Stimulated activated naive CD8-positive, alpha-beta T cell treated with anti-CD3 and anti-CD28 coated beads, Interleukin-15, amount 100 ng/mL, for 72 hours (primary cell): ENCODE measurements at regions not wholly inside any gene's neighbourhood (a gene's known extent, or its start where the extent isn't known, plus 50 kb on each side); places are given as distances from the start of the nearest gene placed in this dataset.
A peak's percentile ranks its signal among the peaks of the same experiment; 100 is the strongest.

Experiments used
- ATAC-seq: fragments of 150-1000 bp; cut with Tn5 transposase; 2 replicates; pipeline ENCODE4 v1.10.0; 2021; ENCODE audit warnings: mild to moderate bottlenecking, moderate library complexity
- DNase-seq, 2 donors: peaks; one replicate each; pipeline ENCODE4 v3.0.0; 2021 to 2022
- H3K27ac Mint-ChIP-seq, 2 donors: one replicate each; pipeline ENCODE4 v1.8.0; 2022; ENCODE audit warnings: mild to moderate bottlenecking in 2 of 2, mixed read lengths in 2 of 2, moderate library complexity in 2 of 2
- H3K27me3 Mint-ChIP-seq: one replicate; pipeline ENCODE4 v1.8.0; 2022; ENCODE audit warnings: mixed read lengths
- H3K4me1 Mint-ChIP-seq: one replicate; pipeline ENCODE4 v1.8.0; 2022; ENCODE audit warnings: mild to moderate bottlenecking, mixed read lengths
- H3K4me3 Mint-ChIP-seq, 2 donors: one replicate each; pipeline ENCODE4 v1.8.0; 2022; ENCODE audit warnings: mild to moderate bottlenecking in 2 of 2, mixed read lengths in 2 of 2, moderate library complexity in 1 of 2
- H3K9me3 Mint-ChIP-seq, 2 donors: one replicate each; pipeline ENCODE4 v1.8.0; 2022; ENCODE audit warnings: mixed read lengths in 2 of 2

DNA sequence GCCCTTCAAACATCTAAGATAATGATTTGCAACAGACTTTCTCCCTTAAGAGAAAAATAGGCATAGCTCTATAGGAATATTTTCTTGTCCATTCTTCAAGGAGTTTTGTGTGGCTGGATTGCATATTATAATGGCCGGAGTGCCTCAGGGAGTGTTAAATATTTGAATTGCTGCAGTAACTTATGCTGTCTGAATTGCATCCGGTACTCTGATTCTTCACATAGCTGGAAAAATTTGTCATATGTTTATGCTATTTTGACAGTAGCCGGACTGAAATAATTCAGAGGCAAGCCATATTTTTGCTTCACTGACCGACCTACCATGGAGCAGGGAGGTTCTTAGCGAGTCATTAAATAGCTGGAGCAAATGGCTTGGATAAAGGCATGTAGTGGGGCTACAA, 621.0 kb downstream of the ACTL7B start:
- Mint-ChIP-seq H3K27me3 (no peaks in the 10 kb centered on the region), H3K27ac (no peak overlapping the region), H3K4me3 (no peak overlapping the region), H3K9me3 (peaks cover 0 to 42% of the 10 kb centered on the region in 2 donors), H3K4me1 (no peaks in the 10 kb centered on the region)
- DNase-seq: no peak
- ATAC-seq: no peak

DNA sequence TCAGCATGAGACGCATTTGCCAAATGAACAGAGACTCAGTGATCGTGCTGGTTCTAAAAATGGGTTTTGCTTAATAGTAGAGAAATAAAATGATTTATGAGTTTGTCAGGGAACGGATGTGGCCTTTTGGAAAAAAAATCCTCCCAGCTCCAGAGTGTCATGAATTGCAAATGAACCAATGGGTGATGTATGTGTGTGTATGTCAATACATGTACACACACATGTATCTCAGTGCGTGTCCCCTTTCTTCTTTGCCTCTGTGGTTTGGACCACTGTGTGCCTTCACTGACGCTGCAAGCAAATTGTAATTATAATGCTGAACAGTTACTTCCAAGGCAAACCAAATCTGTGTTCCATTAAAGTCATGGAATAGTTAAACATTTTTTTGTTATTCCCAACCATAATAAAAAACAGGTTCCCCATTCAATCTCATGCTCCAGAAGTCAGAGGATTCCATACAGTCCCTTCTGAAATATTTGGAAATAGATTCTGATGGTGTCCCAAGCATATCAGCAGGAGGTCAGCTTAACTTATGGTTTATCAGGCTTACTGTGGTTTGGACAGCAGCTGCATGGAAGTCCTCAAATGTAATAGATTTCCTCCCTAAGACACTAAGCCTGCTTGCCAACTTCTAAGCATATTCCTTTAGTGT, 630.5 kb downstream of the ACTL7B start:
- ATAC-seq (no peak), DNase-seq (no peak)
- no peak overlapping the region for H3K27ac Mint-ChIP-seq
- no peak overlapping the region for H3K4me3 Mint-ChIP-seq
- H3K9me3 Mint-ChIP-seq: peaks cover 21 to 30% of the 10 kb centered on the region in 2 donors
- no peaks in the 10 kb centered on the region for H3K4me1 Mint-ChIP-seq
- H3K27me3 Mint-ChIP-seq: no peaks in the 10 kb centered on the region

DNA sequence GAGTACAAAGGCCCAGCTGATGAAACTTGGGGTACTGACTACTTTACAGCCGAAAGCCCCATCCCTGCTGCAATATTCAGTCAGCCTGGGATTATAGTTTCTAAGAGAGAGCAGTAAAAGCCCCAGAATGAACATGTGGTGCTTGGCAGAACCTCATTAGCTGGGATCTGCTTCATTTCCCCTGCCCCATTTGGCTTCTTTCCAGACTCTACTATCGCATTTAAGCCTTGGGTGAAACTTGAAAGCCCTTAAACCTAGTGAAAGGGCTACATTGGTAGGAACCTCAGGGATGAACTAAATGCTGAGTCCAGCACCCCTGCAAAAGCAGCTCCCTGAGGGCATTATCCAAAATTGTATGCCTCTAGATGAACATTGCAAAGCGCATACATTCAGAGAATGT, 631.1 kb downstream of the ACTL7B start:
- Mint-ChIP-seq H3K27ac (no peak overlapping the region), H3K4me1 (no peaks in the 10 kb centered on the region), H3K4me3 (no peak overlapping the region), H3K27me3 (no peaks in the 10 kb centered on the region), H3K9me3 (peaks cover 25 to 35% of the 10 kb centered on the region in 2 donors)
- no peak for ATAC-seq
- no peak for DNase-seq

DNA sequence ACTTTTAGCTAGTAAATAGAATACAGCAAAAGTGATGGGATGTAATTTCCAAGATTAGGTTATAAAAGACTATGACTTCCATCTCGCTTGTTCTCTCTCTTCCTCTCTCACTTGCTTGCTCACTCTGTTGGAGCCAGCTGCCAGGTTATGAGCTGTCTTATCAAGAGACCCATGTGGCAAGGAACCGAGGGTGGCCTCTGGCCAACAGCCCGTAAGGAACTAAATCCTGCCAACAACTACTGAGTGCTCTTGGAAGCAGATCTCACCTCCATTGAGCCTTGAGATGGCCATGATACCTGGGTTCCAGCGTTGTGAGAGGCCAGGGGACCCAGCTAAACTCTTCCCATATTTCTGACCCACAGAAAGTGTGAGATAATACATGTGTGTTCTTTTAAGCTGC, 636.1 kb downstream of the ACTL7B start:
- no peak overlapping the region for H3K27ac Mint-ChIP-seq
- ATAC-seq (no peak), DNase-seq (no peak)
- no peaks in the 10 kb centered on the region for H3K27me3 Mint-ChIP-seq
- peaks cover 22 to 29% of the 10 kb centered on the region in 2 donors for H3K9me3 Mint-ChIP-seq
- no peaks in the 10 kb centered on the region for H3K4me1 Mint-ChIP-seq
- no peak overlapping the region for H3K4me3 Mint-ChIP-seq

DNA sequence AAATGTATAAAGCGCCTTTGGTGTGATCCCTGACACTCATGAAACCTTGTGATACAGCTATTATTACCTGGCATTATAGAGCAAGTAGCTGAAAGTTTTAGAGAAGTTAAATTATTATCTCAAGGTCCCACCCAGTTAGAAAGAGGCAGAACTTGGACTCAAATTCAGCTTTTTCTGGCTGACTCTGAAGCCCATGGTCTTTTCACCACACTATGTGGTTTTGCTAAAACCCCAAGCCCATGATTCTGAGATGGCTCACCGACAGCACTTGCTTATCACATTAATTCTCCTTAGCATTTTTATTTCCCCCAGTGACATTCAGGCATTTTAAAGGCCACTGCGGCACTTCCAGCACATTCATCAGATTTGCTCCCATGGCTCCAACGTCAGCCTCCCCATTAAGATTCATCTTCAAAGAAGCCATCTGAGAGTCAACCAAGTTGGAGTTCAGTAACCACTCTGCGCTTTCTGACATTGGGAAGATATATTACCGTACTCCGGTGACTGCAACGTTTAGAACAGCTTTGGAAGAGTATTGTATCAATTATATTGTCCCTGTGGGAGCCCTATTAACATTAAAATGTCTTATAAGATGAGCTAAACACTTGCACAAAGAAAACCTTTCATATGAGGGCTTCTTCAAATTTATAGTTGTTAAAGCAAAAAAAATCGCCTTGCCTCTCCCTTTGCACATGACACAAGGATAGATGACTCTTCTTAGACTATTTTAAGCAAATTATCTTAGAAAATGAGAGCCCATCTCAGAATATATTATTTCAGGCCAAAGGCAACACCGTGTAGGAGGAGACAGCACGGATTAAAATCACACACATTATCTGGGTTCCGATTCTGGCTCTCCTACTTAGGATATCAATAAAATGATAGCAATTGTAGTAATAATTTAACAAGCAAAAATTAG, 638.1 kb downstream of the ACTL7B start:
- Mint-ChIP-seq H3K27ac (no peak overlapping the region), H3K9me3 (peaks cover 15 to 19% of the 10 kb centered on the region in 2 donors), H3K4me1 (no peaks in the 10 kb centered on the region), H3K4me3 (no peak overlapping the region), H3K27me3 (no peaks in the 10 kb centered on the region)
- DNase-seq (no peak), ATAC-seq (no peak)

DNA sequence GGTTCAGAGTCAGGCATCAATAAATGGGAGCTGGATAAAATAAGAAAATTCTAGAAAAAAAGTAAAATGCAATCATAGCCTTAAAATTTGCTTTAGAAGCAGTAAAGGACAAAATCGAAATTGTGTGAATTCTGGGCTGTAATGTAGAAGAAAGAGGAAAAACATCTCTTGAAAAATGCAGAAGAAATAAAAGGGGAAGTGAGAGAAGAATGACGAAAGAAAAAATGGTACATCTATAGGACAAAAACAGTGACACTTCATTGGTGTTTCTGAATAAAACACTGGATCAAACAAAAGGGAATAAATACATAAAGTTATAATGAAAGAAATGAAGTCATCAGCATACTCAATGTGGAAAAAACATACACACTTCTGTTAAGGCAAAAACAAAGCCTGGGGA, 642.3 kb downstream of the ACTL7B start:
- no peak for DNase-seq
- Mint-ChIP-seq H3K9me3 (peaks cover 9 to 14% of the 10 kb centered on the region in 2 donors), H3K4me1 (no peaks in the 10 kb centered on the region), H3K27me3 (no peaks in the 10 kb centered on the region), H3K4me3 (no peak overlapping the region), H3K27ac (peak overlapping the region in 1 of 2 donors; percentile 50)
- ATAC-seq: no peak

DNA sequence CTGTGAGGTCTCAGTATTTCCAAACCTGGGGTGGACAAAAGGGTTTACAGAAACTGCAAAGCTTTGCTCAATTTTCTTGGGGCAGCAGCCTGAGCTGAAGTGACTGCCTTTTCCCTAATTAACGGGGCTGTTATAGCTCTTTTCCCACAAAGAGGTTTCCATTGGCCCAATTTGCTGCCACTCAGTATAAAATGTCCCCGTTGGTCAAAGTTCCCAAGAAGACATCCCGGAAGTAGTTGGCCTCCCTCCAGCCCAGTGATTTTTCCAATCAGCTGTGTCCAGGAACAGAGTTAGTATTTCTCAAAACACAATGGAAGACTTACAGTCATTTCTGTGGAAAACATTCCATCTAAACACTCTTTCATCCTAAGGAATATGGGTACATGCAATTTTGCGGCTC, 643.6 kb downstream of the ACTL7B start:
- no peak overlapping the region for H3K4me3 Mint-ChIP-seq
- H3K9me3 Mint-ChIP-seq: peaks cover 9 to 22% of the 10 kb centered on the region in 2 donors
- no peaks in the 10 kb centered on the region for H3K4me1 Mint-ChIP-seq
- ATAC-seq: no peak
- DNase-seq: no peak
- H3K27ac Mint-ChIP-seq: no peak overlapping the region
- no peaks in the 10 kb centered on the region for H3K27me3 Mint-ChIP-seq

DNA sequence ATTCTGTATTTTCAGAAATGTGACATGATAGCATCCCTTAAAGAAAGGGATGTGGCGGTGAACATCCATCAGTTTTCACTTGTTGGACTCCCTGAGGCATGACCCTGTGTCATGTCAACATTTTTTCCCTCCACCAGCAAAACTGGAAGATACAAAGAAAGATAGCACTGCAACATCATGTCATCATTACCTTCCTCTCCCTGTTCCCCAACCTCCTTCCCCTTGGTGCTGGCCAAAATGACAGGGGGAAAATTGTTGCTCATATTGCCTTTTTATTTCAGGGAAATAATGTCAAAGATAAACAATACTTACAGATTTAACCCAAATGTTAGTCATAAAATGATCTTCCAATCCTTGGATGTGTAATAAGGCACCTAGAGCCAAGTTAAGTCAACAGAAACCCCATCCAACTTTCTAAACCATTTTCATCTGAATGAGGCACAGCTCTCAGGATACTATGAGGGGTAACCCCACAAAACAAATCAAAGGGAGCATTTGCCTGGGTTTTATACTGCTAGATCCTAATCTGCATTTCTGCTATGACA, 644.3 kb downstream of the ACTL7B start:
- Mint-ChIP-seq H3K27ac (no peak overlapping the region), H3K4me3 (no peak overlapping the region), H3K4me1 (no peaks in the 10 kb centered on the region), H3K27me3 (no peaks in the 10 kb centered on the region), H3K9me3 (peaks cover 9 to 26% of the 10 kb centered on the region in 2 donors)
- ATAC-seq (no peak), DNase-seq (no peak)

DNA sequence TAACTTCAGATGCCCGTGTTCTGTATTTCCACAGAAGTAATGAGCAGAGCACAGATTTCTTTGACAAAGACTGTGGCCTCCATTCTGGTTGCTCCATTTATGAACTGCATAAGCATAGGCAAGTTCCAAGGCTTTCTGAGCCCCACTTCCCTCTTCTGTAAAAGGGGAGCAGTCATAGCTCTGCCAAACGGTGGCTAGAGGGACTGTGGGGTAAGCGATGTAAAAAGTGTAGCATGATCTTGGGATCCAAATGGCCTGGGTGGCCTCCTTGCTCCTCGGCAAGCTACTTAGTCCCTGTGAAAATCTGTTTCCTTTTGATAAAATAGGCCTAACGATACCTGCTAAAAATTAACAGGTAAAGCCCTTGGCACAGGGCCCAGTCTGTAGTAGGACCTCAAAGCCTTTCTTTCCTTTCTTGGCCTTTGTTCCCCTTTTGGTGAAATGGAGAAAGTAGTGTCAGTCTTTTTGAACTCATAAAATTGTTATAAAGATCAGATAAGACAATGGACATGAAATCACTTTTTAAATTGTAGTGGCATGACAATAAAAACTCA, 646.6 kb downstream of the ACTL7B start:
- H3K9me3 Mint-ChIP-seq: peaks cover 8 to 16% of the 10 kb centered on the region in 2 donors
- no peak for ATAC-seq
- no peaks in the 10 kb centered on the region for H3K27me3 Mint-ChIP-seq
- H3K4me1 Mint-ChIP-seq: no peaks in the 10 kb centered on the region
- no peak overlapping the region for H3K4me3 Mint-ChIP-seq
- DNase-seq: no peak
- no peak overlapping the region for H3K27ac Mint-ChIP-seq

DNA sequence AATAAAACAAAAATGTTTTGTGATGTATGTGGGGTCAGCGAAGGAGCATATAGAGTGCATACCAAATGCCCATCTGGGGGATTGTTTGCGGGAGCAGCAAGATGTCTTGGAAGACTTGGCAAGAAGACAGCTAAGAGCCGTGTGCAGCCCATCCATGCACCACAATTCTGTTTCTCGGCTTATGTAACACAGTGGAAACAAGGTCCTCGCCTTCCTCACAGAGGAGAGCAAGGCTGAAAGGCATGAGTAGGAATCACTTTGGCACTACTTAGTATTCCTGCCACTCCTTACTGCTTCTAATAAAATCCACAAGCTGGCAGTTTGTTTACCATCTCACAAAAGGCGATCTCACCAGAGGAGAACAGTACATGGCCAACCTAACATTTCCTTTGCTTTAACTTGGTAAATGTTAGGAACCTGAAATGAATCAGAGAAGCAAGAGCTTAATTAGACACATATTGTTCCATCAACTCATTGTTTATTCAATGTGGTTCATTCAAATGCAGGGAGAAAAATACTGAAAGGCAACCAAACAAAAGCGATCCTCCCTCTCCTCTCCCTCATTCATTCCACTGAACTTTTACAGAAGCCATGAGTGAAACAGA, 648.1 kb downstream of the ACTL7B start:
- no peak for DNase-seq
- no peak for ATAC-seq
- no peak overlapping the region for H3K27ac Mint-ChIP-seq
- H3K4me3 Mint-ChIP-seq: no peak overlapping the region
- H3K27me3 Mint-ChIP-seq: no peaks in the 10 kb centered on the region
- H3K9me3 Mint-ChIP-seq: peaks cover 15 to 20% of the 10 kb centered on the region in 2 donors
- no peaks in the 10 kb centered on the region for H3K4me1 Mint-ChIP-seq

DNA sequence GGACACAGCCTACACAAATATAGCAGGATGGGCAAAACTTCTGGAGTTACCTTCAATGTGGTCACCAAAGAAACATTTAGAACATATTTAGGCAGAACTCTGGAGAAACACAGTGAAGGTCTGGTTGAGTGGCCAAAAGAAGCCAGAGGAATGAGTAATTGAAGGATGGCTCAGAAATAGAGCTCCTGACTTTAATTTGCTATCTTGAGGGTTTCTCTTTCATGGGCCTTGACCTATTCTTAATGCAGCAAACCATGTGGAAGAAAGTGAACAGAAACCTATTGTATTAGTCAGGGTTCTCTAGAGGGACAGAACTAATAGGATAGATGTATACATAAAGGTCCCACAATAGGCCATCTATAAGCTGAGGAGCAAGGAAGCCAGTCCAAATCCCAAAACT, 650.5 kb downstream of the ACTL7B start:
- DNase-seq: no peak
- H3K27me3 Mint-ChIP-seq: no peaks in the 10 kb centered on the region
- no peak overlapping the region for H3K4me3 Mint-ChIP-seq
- H3K4me1 Mint-ChIP-seq: no peaks in the 10 kb centered on the region
- no peak overlapping the region for H3K27ac Mint-ChIP-seq
- no peak for ATAC-seq
- H3K9me3 Mint-ChIP-seq: peaks cover 34 to 37% of the 10 kb centered on the region in 2 donors

DNA sequence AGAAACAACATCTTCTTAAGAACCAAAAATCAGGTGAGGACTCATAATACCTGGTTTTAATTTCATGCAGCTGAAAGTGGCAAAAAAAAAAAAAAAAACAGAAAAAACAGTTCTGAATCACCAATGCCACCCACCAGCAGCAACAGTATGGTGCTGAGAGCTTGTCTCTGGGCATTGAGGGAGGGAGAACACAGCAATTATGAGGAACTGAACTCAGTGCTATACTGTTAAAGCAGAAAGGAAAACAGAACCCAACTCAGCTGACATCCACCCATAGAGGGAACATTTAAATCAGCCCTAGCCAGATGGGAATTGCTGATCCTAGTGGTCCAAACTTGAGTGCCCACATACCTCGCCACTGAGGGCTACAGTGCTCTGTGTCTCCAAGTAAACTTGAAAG, 657.9 kb downstream of the ACTL7B start:
- Mint-ChIP-seq H3K4me3 (no peak overlapping the region), H3K27me3 (no peaks in the 10 kb centered on the region), H3K4me1 (no peaks in the 10 kb centered on the region), H3K27ac (no peak overlapping the region), H3K9me3 (peaks cover 30 to 42% of the 10 kb centered on the region in 2 donors)
- ATAC-seq: no peak
- DNase-seq: no peak

DNA sequence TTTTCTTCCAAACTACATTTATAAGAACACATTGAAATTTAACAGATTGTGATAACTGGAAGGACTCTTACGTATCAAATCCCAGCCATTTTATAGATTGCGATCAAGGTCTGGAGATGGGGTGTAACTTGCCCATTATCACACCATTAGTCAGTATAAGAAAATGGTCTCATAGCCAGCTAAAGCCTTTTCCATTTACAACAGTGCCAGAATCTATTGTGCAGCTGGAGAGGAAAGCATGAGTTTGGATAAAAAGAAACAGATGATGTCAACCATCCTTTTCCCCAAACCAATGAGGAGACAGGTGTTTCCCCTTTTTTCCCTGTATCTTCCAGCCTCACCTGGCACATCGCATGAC, 658.8 kb downstream of the ACTL7B start:
- no peak for DNase-seq
- no peak overlapping the region for H3K4me3 Mint-ChIP-seq
- no peaks in the 10 kb centered on the region for H3K4me1 Mint-ChIP-seq
- no peak overlapping the region for H3K27ac Mint-ChIP-seq
- ATAC-seq: no peak
- H3K9me3 Mint-ChIP-seq: peaks cover 23 to 41% of the 10 kb centered on the region in 2 donors
- no peaks in the 10 kb centered on the region for H3K27me3 Mint-ChIP-seq

DNA sequence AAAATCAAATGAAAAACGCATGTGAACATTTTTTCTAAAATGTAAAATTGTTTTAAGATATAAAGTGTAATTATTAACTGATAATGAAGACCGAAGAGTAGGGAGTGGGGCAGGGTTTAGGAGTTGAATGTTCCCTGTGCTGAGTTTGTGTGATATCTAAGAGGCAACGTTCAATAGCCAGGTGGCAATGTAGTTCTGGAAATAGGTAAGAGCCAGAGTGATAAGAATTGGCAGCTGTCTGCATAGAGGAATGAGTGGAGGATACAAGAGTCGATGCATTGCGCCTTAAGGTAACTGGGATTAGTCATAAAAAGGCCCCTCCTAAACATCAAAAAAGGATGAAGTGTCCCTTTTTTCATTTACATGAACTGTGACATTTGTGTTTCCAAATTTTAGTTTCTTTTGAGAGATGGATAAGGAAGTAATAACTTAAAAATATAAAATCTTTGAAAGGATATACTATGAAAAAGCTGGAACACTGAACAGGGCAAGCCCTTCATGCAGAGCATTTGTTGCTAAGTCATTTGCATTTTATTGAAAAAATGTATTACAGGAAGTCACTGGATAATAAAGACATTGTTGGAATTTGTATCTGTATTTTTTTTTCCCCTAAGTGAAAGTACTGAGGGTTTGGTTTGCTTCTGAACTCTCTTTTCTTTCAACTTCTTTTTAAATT, 659.3 kb downstream of the ACTL7B start:
- DNase-seq: no peak
- H3K27me3 Mint-ChIP-seq: no peaks in the 10 kb centered on the region
- ATAC-seq: no peak

DNA sequence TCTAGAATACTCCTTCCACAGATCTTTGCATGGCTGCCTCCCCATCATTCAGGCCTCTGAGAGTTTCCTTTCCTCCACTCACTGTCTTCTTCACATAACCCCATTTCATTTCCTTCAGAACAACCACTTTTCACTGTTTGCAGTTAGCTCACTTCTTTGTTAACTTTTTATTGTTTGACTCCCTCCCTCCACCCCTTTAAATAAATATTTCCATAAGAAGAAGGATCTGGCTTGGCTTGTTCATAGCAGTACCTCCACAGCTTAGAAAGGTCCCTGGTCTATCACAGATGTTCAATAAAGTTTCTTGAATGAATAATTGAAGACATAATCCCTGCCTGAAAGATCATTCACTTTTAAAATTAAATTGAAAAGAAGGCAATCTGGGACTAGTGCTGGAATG, 661.6 kb downstream of the ACTL7B start:
- no peak for ATAC-seq
- Mint-ChIP-seq H3K4me1 (no peaks in the 10 kb centered on the region), H3K9me3 (peaks cover 10 to 27% of the 10 kb centered on the region in 2 donors), H3K27me3 (no peaks in the 10 kb centered on the region), H3K4me3 (no peak overlapping the region), H3K27ac (no peak overlapping the region)
- DNase-seq: no peak

More for the DNA sequence above, 659.3 kb downstream of the ACTL7B start:
- no peak overlapping the region for H3K4me3 Mint-ChIP-seq
- H3K27ac Mint-ChIP-seq: no peak overlapping the region
- peaks cover 18 to 36% of the 10 kb centered on the region in 2 donors for H3K9me3 Mint-ChIP-seq
- H3K4me1 Mint-ChIP-seq: no peaks in the 10 kb centered on the region
